Astrocyte (in vitro differentiated cells and primary cell): ENCODE measurements at regions not wholly inside any gene's neighbourhood (a gene's known extent, or its start where the extent isn't known, plus 50 kb on each side); places are given as distances from the start of the nearest gene placed in this dataset.
A peak's percentile ranks its signal among the peaks of the same experiment; 100 is the strongest.

Source experiments
- DNase-seq: peaks from one replicate; pipeline ENCODE4 v3.0.0-alpha.2; 2010; ENCODE audit warnings: low read depth
- FAIRE-seq: peaks from 2 replicates; lab custom pipeline; 2011; peaks lifted over from hg19 to GRCh38; lab: Jason Lieb, UNC
- H2AFZ ChIP-seq: 2 replicates; pipeline ENCODE4 v1.6.0; 2012; ENCODE audit warnings: low read depth, low read length, inconsistent platforms
- H3K27ac ChIP-seq: 2 replicates; pipeline ENCODE4 v1.5.1; 2011; ENCODE audit warnings: low read depth, low read length, inconsistent platforms
- H3K27me3 ChIP-seq: 2 replicates; pipeline ENCODE4 v1.6.0; 2011; ENCODE audit warnings: low read length, inconsistent platforms; ENCODE audit not compliant: insufficient read depth
- H3K36me3 ChIP-seq: 2 replicates; pipeline ENCODE4 v1.5.1; 2011; ENCODE audit warnings: low read length, inconsistent platforms; ENCODE audit not compliant: insufficient read depth
- H3K4me1 ChIP-seq: 2 replicates; pipeline ENCODE4 v1.5.1; 2011; ENCODE audit warnings: low read length, inconsistent platforms; ENCODE audit not compliant: insufficient read depth
- H3K4me2 ChIP-seq: 2 replicates; pipeline ENCODE4 v1.6.0; 2012; ENCODE audit warnings: low read length, inconsistent platforms
- H3K4me3 ChIP-seq: 2 replicates; pipeline ENCODE4 v1.5.1; 2011; ENCODE audit warnings: low read depth, mild to moderate bottlenecking, low read length, inconsistent platforms; ENCODE audit not compliant: insufficient read depth
- H3K79me2 ChIP-seq: 2 replicates; pipeline ENCODE4 v1.6.0; 2012; ENCODE audit warnings: mild to moderate bottlenecking, low read length, inconsistent platforms; ENCODE audit not compliant: insufficient read depth
- H3K9ac ChIP-seq: 2 replicates; pipeline ENCODE4 v1.6.0; 2012; ENCODE audit warnings: mild to moderate bottlenecking, low read length, inconsistent platforms
- H3K9me3 ChIP-seq: 2 replicates; pipeline ENCODE4 v1.5.1; 2012; ENCODE audit warnings: low read depth, mild to moderate bottlenecking, low read length, inconsistent platforms; ENCODE audit not compliant: insufficient read depth
- H4K20me1 ChIP-seq: 2 replicates; pipeline ENCODE4 v1.6.0; 2012; ENCODE audit warnings: low read length, inconsistent platforms; ENCODE audit not compliant: insufficient read depth
- H3K27ac Mint-ChIP-seq: one replicate; pipeline ENCODE4 v1.8.0; 2021; ENCODE audit warnings: mild to moderate bottlenecking, mixed read lengths; ENCODE audit not compliant: unreplicated experiment
- H3K27me3 Mint-ChIP-seq: one replicate; pipeline ENCODE4 v1.8.0; 2021; ENCODE audit warnings: low read depth, mixed read lengths; ENCODE audit not compliant: unreplicated experiment
- H3K36me3 Mint-ChIP-seq: one replicate; pipeline ENCODE4 v1.8.0; 2021; ENCODE audit warnings: low read depth, mixed read lengths; ENCODE audit not compliant: unreplicated experiment
- H3K4me1 Mint-ChIP-seq: one replicate; pipeline ENCODE4 v1.8.0; 2021; ENCODE audit warnings: low read depth, mixed read lengths; ENCODE audit not compliant: unreplicated experiment
- H3K4me3 Mint-ChIP-seq: one replicate; pipeline ENCODE4 v1.8.0; 2021; ENCODE audit warnings: mild to moderate bottlenecking, moderate library complexity, mixed read lengths; ENCODE audit not compliant: unreplicated experiment
- H3K9me3 Mint-ChIP-seq: one replicate; pipeline ENCODE4 v1.8.0; 2021; ENCODE audit warnings: mild to moderate bottlenecking, mixed read lengths; ENCODE audit not compliant: unreplicated experiment
- EZH2 ChIP-seq: IDR thresholded peaks from 2 replicates; pipeline ENCODE4 v1.6.1; 2012; ENCODE audit warnings: mild to moderate bottlenecking, low read length, inconsistent platforms; ENCODE audit not compliant: insufficient read depth
- TF ChIP-seq, protein P1 (sequence below): IDR thresholded peaks from 2 replicates; pipeline ENCODE4 v1.5.1; 2011; ENCODE audit warnings: low read depth, mild to moderate bottlenecking, inconsistent platforms, low read length, moderate library complexity; ENCODE audit not compliant: insufficient read depth

DNA sequence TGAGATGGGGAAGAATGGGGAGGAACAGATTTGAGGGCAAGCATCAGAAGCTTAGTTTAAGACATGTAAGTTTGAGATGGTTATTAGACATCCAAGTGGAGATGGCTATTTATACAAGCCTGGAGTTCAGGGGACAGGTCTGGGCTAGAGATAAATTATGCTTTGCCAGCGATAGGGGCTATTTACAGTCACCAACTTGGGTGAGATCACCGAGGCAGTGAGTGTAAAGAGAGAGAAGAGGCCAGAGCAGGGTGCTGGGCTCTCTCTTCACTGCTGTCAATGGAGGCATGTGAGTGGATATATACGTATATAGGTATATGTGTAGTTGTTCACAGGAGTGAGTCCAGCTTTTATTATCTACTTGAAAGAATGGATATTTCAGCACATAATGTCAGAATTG is 81.0 kb downstream of the QPCT start:
- H3K9ac ChIP-seq: no peak overlapping the region
- no peak overlapping the region for H3K4me3 ChIP-seq
- no peaks in the 10 kb centered on the region for H3K79me2 ChIP-seq
- Mint-ChIP-seq H3K9me3 (no peaks in the 10 kb centered on the region), H3K4me1 (peaks cover 4% of the 10 kb centered on the region), H3K36me3 (no peaks in the 10 kb centered on the region), H3K4me3 (no peak overlapping the region), H3K27me3 (peaks cover 5% of the 10 kb centered on the region), H3K27ac (no peak overlapping the region)
- no peaks in the 10 kb centered on the region for H3K36me3 ChIP-seq
- no peaks in the 10 kb centered on the region for H3K27me3 ChIP-seq
- TF ChIP-seq EZH2: no peak
- TF ChIP-seq, protein P1, sequence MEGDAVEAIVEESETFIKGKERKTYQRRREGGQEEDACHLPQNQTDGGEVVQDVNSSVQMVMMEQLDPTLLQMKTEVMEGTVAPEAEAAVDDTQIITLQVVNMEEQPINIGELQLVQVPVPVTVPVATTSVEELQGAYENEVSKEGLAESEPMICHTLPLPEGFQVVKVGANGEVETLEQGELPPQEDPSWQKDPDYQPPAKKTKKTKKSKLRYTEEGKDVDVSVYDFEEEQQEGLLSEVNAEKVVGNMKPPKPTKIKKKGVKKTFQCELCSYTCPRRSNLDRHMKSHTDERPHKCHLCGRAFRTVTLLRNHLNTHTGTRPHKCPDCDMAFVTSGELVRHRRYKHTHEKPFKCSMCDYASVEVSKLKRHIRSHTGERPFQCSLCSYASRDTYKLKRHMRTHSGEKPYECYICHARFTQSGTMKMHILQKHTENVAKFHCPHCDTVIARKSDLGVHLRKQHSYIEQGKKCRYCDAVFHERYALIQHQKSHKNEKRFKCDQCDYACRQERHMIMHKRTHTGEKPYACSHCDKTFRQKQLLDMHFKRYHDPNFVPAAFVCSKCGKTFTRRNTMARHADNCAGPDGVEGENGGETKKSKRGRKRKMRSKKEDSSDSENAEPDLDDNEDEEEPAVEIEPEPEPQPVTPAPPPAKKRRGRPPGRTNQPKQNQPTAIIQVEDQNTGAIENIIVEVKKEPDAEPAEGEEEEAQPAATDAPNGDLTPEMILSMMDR: no peak
- FAIRE-seq (no peak), DNase-seq (no peak)
- no peak overlapping the region for H3K27ac ChIP-seq
- H3K4me1 ChIP-seq: no peaks in the 10 kb centered on the region
- no peak overlapping the region for H3K4me2 ChIP-seq
- H4K20me1 ChIP-seq: no peaks in the 10 kb centered on the region
- H3K9me3 ChIP-seq: no peaks in the 10 kb centered on the region
- no peak overlapping the region for H2AFZ ChIP-seq

DNA sequence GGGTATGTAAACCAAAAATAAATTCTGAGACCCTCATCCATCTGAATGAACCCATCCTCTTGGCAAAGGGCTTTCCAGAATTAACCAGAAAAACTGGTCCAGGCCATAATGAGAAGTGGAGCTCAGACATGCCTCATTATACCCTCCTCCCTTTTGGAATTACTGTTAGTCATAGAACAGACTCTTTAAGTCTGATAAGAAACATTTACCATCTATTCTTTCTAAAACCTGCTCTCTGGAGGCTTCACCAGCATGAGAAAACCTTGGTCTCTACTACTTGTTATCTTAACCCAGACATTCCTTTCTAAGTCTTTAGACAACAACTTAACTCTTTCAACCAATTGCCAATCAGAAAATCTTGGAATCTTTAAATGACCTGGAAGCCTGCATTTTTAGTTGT is 82.8 kb downstream of the QPCT start:
- no peak overlapping the region for H3K4me3 ChIP-seq
- no peak overlapping the region for H3K27ac ChIP-seq
- no peak overlapping the region for H3K4me3 Mint-ChIP-seq
- H3K27ac Mint-ChIP-seq: no peak overlapping the region
- DNase-seq (peak; percentile 39), FAIRE-seq (no peak)
- no peaks in the 10 kb centered on the region for H3K9me3 Mint-ChIP-seq
- no peaks in the 10 kb centered on the region for H3K36me3 Mint-ChIP-seq
- H3K9me3 ChIP-seq: no peaks in the 10 kb centered on the region
- peaks cover 5% of the 10 kb centered on the region for H3K27me3 Mint-ChIP-seq
- no peaks in the 10 kb centered on the region for H4K20me1 ChIP-seq
- no peaks in the 10 kb centered on the region for H3K36me3 ChIP-seq
- H3K9ac ChIP-seq: no peak overlapping the region
- peaks cover 4% of the 10 kb centered on the region for H3K4me1 Mint-ChIP-seq
- H3K79me2 ChIP-seq: no peaks in the 10 kb centered on the region
- H3K27me3 ChIP-seq: no peaks in the 10 kb centered on the region
- TF ChIP-seq, protein P1: no peak
- TF ChIP-seq EZH2: no peak
- H2AFZ ChIP-seq: no peak overlapping the region
- H3K4me1 ChIP-seq: no peaks in the 10 kb centered on the region
- no peak overlapping the region for H3K4me2 ChIP-seq

DNA sequence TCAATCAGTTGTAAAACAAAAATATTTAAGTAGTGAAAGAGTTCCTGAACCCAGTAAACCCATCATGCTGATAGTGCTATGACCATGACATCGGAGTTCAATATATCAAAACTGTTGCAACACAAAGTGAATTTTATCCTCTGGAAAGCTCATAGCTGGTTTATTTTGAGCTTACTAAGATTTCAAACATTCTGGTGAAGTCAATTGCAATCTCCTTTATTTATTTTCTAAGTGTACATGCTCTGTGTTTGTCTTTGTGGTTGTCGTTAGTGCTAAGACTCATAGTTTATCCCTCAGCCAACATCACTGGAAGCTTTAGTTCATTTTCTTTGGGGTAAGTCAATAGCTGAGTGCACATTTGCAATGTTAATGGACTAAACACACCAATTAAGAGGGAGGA is 91.9 kb downstream of the QPCT start:
- Mint-ChIP-seq H3K9me3 (peaks cover 5% of the 10 kb centered on the region), H3K4me1 (no peaks in the 10 kb centered on the region), H3K4me3 (no peak overlapping the region), H3K36me3 (peaks cover 2% of the 10 kb centered on the region), H3K27ac (no peak overlapping the region), H3K27me3 (no peaks in the 10 kb centered on the region)
- Histone ChIP-seq H3K27me3 (no peaks in the 10 kb centered on the region), H3K9me3 (no peaks in the 10 kb centered on the region), H3K4me1 (no peaks in the 10 kb centered on the region), H3K27ac (no peak overlapping the region), H4K20me1 (no peaks in the 10 kb centered on the region), H3K79me2 (no peaks in the 10 kb centered on the region), H3K36me3 (no peaks in the 10 kb centered on the region), H3K9ac (no peak overlapping the region), H3K4me3 (no peak overlapping the region), H2AFZ (no peak overlapping the region), H3K4me2 (no peak overlapping the region)
- no peak for FAIRE-seq
- no peak for TF ChIP-seq EZH2
- TF ChIP-seq, protein P1: no peak
- DNase-seq: peak; percentile 78
